ENCODE measurements at regions not wholly inside any gene's neighbourhood (a gene's known extent, or its start where the extent isn't known, plus 50 kb on each side); places are given as distances from the start of the nearest gene placed in this dataset.

DNA sequence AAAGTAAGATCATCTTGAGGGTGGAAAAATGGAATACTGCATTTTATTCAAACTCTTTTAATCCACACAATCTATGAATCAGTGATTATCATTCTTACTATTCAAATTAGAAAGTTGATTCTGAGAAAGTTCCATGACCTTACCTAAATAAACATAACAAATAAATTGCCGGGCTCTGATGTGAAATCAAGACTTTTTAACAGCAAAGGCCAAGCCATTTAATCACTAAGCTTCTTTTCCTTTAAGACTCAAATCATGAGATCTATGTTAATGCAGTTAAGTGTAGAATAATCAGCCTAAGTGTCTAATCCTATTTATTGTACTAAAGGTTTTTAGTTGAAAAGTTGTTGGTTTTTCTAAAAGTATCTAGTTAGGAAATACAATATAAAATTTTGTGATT is 857.0 kb downstream of the SI start:
- TF ChIP-seq, protein P1, sequence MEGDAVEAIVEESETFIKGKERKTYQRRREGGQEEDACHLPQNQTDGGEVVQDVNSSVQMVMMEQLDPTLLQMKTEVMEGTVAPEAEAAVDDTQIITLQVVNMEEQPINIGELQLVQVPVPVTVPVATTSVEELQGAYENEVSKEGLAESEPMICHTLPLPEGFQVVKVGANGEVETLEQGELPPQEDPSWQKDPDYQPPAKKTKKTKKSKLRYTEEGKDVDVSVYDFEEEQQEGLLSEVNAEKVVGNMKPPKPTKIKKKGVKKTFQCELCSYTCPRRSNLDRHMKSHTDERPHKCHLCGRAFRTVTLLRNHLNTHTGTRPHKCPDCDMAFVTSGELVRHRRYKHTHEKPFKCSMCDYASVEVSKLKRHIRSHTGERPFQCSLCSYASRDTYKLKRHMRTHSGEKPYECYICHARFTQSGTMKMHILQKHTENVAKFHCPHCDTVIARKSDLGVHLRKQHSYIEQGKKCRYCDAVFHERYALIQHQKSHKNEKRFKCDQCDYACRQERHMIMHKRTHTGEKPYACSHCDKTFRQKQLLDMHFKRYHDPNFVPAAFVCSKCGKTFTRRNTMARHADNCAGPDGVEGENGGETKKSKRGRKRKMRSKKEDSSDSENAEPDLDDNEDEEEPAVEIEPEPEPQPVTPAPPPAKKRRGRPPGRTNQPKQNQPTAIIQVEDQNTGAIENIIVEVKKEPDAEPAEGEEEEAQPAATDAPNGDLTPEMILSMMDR (conservative IDR thresholded peaks at IDR 0.05; ENCODE audit: low read depth, low read length): no peak
- no peak for TF ChIP-seq EZH2 (IDR thresholded peaks at IDR 0.05; ENCODE audit: borderline replicate concordance, low read depth, low read length, poor library complexity, severe bottlenecking)

All from A673 (cell line).